Activated naive CD4-positive, alpha-beta T cell treated with anti-CD3 and anti-CD28 coated beads, Interleukin-2, amount 50 U/mL, for 24 hours (primary cell): ENCODE measurements at regions not wholly inside any gene's neighbourhood (a gene's known extent, or its start where the extent isn't known, plus 50 kb on each side); places are given as distances from the start of the nearest gene placed in this dataset.

Source experiments
- H3K27ac Mint-ChIP-seq: one replicate; pipeline ENCODE4 v1.8.0; 2021; ENCODE audit warnings: mild to moderate bottlenecking, mixed read lengths
- H3K27me3 Mint-ChIP-seq: one replicate; pipeline ENCODE4 v1.8.0; 2021; ENCODE audit warnings: mixed read lengths
- H3K36me3 Mint-ChIP-seq: one replicate; pipeline ENCODE4 v1.8.0; 2021; ENCODE audit warnings: mixed read lengths
- H3K4me1 Mint-ChIP-seq: one replicate; pipeline ENCODE4 v1.8.0; 2021; ENCODE audit warnings: mixed read lengths
- H3K4me3 Mint-ChIP-seq: one replicate; pipeline ENCODE4 v1.8.0; 2021; ENCODE audit warnings: mild to moderate bottlenecking, mixed read lengths
- H3K9me3 Mint-ChIP-seq: one replicate; pipeline ENCODE4 v1.8.0; 2021; ENCODE audit warnings: mixed read lengths

GRCh38 chr9:109830545-109830944, 50.5 kb downstream of the PALM2AKAP2 start:
- H3K27me3 Mint-ChIP-seq: peaks cover 11% of the 10 kb centered on the region
- H3K9me3 Mint-ChIP-seq: no peaks in the 10 kb centered on the region
- no peaks in the 10 kb centered on the region for H3K4me1 Mint-ChIP-seq
- H3K36me3 Mint-ChIP-seq: no peaks in the 10 kb centered on the region
- no peak overlapping the region for H3K27ac Mint-ChIP-seq
- no peak overlapping the region for H3K4me3 Mint-ChIP-seq

DNA sequence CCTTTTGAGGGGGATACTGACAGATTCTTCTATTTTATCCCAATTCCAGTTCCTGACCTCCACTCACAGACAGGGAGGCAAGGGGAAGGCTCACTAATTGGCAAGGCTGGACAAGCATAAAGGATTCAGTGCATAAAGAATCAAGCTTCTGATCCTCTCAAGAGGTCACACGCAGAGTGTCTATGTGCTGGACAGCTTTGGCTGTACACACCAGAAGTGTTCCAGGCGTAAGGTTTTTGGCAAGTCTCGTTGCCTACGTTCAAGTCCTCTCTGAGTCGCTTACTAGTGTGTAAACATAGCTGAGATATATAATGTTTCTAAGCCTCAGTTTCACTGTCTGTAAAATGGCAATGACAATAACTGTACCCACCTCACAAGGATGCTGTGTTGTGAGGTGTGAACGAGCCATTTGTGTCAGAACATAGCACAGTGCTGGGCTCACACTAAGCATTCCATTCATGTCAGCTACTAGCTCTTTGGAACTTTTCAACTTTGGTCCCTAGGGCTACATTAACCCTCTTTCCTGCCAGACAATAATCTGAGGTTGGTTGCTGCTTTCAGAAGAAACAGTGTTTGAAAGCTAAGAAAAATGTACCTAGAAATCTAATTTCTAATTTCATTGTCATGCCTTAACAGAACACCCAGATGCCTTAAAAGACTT, 52.1 kb downstream of the PALM2AKAP2 start:
- Mint-ChIP-seq H3K4me3 (no peak overlapping the region), H3K4me1 (no peaks in the 10 kb centered on the region), H3K36me3 (no peaks in the 10 kb centered on the region), H3K9me3 (no peaks in the 10 kb centered on the region), H3K27ac (no peak overlapping the region), H3K27me3 (peaks cover 14% of the 10 kb centered on the region)

DNA sequence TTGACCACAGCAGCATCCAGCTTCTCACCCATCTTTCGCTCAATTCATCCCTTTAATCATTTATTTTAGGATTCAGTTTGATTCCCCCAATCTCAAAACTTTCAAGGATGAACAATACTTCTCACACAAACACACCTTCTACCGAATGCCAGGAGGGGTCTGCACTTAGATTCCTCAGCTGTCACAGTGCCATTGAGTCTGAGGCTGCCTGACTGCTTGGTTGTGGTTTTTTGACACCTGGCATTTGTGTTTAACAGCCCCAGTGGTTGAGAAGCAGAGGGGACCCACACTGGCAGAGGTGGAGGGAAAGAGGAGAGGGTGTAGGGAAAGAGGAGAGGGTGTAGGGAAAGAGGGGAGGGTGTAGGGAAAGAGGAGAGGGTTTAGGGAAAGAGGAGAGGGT, 54.9 kb downstream of the PALM2AKAP2 start:
- no peak overlapping the region for H3K27ac Mint-ChIP-seq

GRCh38 chr9:109843641-109844040, 63.6 kb downstream of the PALM2AKAP2 start:
- no peaks in the 10 kb centered on the region for H3K36me3 Mint-ChIP-seq
- no peaks in the 10 kb centered on the region for H3K9me3 Mint-ChIP-seq
- peaks cover 2% of the 10 kb centered on the region for H3K27me3 Mint-ChIP-seq
- no peak overlapping the region for H3K27ac Mint-ChIP-seq
- H3K4me3 Mint-ChIP-seq: no peak overlapping the region
- H3K4me1 Mint-ChIP-seq: no peaks in the 10 kb centered on the region

More for the DNA sequence above, 54.9 kb downstream of the PALM2AKAP2 start:
- Mint-ChIP-seq H3K4me3 (no peak overlapping the region), H3K9me3 (no peaks in the 10 kb centered on the region), H3K4me1 (no peaks in the 10 kb centered on the region), H3K36me3 (no peaks in the 10 kb centered on the region), H3K27me3 (peaks cover 18% of the 10 kb centered on the region)

DNA sequence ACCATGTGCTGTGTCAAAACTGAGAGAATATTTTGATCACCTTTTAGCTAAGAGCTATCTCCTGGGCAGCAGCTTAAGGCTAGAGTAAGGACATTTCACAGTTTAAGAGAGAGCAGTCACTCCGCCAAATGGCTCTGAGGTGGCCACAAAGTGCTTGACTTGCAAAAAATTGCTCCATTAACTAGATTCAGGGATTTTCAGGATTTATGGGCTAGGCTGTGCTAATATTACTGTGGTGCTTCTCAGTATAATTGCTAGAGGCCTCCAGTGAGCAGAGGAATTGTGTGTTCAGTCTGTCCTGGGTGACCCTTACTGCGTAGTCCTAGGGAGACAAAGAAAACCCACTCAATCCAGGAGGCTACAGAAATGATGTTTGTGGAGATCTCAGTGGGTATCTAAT, 65.2 kb downstream of the PALM2AKAP2 start:
- no peaks in the 10 kb centered on the region for H3K36me3 Mint-ChIP-seq
- H3K9me3 Mint-ChIP-seq: no peaks in the 10 kb centered on the region
- no peak overlapping the region for H3K27ac Mint-ChIP-seq
- no peaks in the 10 kb centered on the region for H3K4me1 Mint-ChIP-seq
- H3K4me3 Mint-ChIP-seq: no peak overlapping the region
- peaks cover 1% of the 10 kb centered on the region for H3K27me3 Mint-ChIP-seq

DNA sequence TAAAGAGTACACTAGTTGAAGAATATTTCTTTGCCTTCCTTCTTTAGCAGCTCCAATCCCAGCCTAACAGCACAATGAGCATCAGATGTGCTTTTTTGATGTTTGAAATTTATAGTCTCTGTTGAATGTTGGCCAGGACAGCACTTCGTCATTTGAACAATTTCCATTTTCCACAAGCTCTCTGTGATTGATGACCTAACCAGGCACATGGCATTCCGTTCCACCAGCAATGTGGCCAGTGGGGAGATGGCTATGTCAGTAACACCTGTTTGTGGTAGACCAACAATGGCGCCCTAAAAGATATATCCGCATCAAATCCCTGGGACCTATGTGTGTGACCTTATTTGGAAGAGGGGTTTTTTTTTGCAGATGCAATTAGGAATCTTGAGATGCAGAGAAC, 66.8 kb downstream of the PALM2AKAP2 start:
- Mint-ChIP-seq H3K4me3 (no peak overlapping the region), H3K27ac (no peak overlapping the region), H3K4me1 (no peaks in the 10 kb centered on the region), H3K27me3 (peaks cover 1% of the 10 kb centered on the region), H3K36me3 (no peaks in the 10 kb centered on the region), H3K9me3 (no peaks in the 10 kb centered on the region)

DNA sequence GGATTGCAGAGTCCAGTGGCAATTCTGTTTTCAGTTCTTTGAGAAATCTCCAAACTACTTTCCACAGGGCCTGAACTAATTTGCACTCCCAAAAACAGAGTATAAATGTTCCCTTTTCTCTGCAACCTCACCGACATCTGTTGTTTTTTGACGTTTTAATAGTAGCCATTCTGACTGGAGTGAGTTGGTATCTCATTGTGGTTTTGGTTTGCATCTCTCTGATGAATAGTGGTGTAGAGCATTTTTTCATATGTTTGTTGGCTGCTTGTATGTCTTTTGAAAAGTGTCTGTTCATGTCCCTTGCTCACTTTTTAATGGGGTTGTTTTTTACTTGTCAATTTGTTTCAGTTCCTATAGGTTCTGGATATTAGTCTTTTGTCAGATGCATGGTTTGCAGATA, 72.6 kb downstream of the PALM2AKAP2 start:
- Mint-ChIP-seq H3K9me3 (no peaks in the 10 kb centered on the region), H3K27me3 (peaks cover 3% of the 10 kb centered on the region)

DNA sequence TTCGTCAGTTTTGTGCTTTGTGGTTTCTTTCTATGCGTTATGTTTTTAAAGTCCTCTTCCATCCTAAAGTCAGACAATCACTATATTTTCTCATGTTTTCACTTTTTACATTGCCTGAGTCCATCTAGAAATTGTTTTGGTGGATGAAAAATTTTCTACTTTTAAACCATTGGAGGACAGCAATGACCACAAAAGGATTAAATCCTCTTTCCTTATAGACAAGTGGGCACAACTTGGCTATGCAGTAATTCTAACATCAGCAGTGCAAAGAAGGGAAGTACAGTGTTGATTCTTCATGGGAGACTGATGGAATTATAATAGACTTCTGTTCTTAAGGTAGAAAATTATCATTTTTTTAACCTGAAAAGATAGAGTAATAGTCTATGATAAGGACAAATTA, 75.5 kb downstream of the PALM2AKAP2 start:
- peaks cover 6% of the 10 kb centered on the region for H3K27me3 Mint-ChIP-seq
- H3K4me3 Mint-ChIP-seq: no peak overlapping the region
- no peaks in the 10 kb centered on the region for H3K9me3 Mint-ChIP-seq
- H3K4me1 Mint-ChIP-seq: no peaks in the 10 kb centered on the region
- no peaks in the 10 kb centered on the region for H3K36me3 Mint-ChIP-seq
- H3K27ac Mint-ChIP-seq: no peak overlapping the region

More for the DNA sequence above, 72.6 kb downstream of the PALM2AKAP2 start:
- Mint-ChIP-seq H3K27ac (no peak overlapping the region), H3K4me3 (no peak overlapping the region), H3K4me1 (no peaks in the 10 kb centered on the region), H3K36me3 (no peaks in the 10 kb centered on the region)

DNA sequence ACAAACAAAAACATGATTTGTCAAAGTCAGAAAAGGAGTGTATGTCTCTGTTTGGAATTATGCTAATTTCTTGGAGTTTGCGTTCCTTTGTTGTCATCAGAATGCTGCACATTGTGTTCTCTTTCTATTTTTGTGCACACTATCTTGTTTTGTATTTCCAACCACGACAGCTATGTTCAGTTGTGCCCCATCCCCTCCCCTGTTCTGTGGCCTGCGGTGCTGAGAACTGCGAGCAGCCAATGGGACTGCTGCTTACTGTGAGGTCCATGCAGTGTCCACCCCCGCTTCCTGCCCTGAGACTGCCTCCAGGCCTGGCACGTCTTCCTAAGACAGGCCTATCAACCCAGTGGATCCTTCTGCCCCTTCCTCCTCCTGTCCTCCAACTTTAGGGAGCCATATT, 76.8 kb downstream of the PALM2AKAP2 start:
- no peaks in the 10 kb centered on the region for H3K36me3 Mint-ChIP-seq
- H3K9me3 Mint-ChIP-seq: no peaks in the 10 kb centered on the region
- H3K27ac Mint-ChIP-seq: no peak overlapping the region
- peaks cover 7% of the 10 kb centered on the region for H3K27me3 Mint-ChIP-seq
- H3K4me3 Mint-ChIP-seq: no peak overlapping the region
- H3K4me1 Mint-ChIP-seq: no peaks in the 10 kb centered on the region

- Mint-ChIP-seq H3K9me3 (no peaks in the 10 kb centered on the region), H3K36me3 (no peaks in the 10 kb centered on the region), H3K27ac (no peak overlapping the region), H3K27me3 (peaks cover 7% of the 10 kb centered on the region), H3K4me3 (no peak overlapping the region), H3K4me1 (no peaks in the 10 kb centered on the region)
Observed at GRCh38 chr9:109857336-109857735, 77.3 kb downstream of the PALM2AKAP2 start.

DNA sequence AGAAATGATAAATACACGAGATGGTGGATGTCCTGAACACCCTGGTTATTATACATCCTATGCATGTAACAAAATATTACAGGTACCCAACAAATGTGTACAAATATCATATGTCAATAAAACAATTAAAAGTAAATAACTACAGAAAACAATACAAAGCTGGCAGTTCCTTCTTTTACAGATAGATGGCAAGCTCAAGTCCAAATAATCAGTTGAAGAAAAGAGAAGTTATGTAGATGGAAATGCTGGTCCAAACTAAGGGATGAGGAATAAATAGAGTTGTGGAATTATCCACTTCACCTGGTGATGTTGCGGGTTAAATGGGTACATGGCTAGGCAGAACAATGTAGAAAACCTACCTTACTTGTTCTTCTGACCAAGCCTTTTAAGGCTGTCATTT, 79.4 kb downstream of the PALM2AKAP2 start:
- Mint-ChIP-seq H3K4me1 (no peaks in the 10 kb centered on the region), H3K4me3 (no peak overlapping the region), H3K27me3 (peaks cover 7% of the 10 kb centered on the region), H3K9me3 (no peaks in the 10 kb centered on the region), H3K27ac (no peak overlapping the region), H3K36me3 (no peaks in the 10 kb centered on the region)

DNA sequence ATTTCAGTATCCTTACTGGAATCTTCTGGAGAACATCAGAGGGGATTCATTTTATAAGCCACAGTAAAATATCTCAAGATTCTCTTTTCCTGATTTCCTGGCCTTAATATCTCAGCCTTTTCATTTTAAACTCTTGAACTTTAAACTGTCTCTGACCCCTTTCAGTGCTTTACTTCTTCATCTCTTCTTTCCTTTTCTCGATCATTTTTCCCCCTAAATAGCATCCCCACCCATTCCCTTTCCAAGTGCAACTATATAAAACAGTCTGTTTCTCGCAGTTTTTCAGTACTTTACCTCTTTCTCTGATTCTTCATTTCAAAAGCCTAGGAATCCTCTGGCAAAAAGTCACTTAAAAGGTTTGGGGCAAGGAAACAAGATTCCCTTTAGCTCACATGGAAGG, 80.5 kb downstream of the PALM2AKAP2 start:
- Mint-ChIP-seq H3K36me3 (no peaks in the 10 kb centered on the region), H3K27ac (no peak overlapping the region), H3K4me3 (no peak overlapping the region), H3K27me3 (peaks cover 5% of the 10 kb centered on the region), H3K9me3 (no peaks in the 10 kb centered on the region), H3K4me1 (no peaks in the 10 kb centered on the region)

- Mint-ChIP-seq H3K27ac (no peak overlapping the region), H3K4me1 (no peaks in the 10 kb centered on the region), H3K9me3 (no peaks in the 10 kb centered on the region), H3K36me3 (no peaks in the 10 kb centered on the region), H3K4me3 (no peak overlapping the region), H3K27me3 (peaks cover 7% of the 10 kb centered on the region)
Observed at GRCh38 chr9:109861499-109861898, 81.5 kb downstream of the PALM2AKAP2 start.

GRCh38 chr9:109861918-109862317, 81.9 kb downstream of the PALM2AKAP2 start:
- no peak overlapping the region for H3K4me3 Mint-ChIP-seq
- no peak overlapping the region for H3K27ac Mint-ChIP-seq
- no peaks in the 10 kb centered on the region for H3K36me3 Mint-ChIP-seq
- peaks cover 9% of the 10 kb centered on the region for H3K27me3 Mint-ChIP-seq
- no peaks in the 10 kb centered on the region for H3K9me3 Mint-ChIP-seq
- no peaks in the 10 kb centered on the region for H3K4me1 Mint-ChIP-seq

DNA sequence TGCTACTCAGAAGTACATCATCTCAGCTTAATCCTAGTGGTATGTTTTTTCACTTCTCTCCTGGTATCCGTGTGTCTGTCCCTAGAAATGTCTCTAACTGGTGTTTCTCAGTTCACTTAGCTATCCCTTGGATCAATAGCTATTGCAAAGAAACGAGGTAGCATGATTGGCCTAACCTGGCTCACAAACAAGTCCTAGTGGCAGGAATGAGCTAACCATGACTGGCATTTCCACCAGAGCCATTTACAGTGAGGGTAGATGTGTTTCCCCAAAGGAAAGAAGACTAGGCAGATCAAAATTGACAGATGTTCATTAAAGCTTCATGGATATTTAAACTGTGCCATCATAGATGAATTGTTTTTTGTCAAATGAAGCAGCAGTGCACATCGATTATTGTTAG, 82.5 kb downstream of the PALM2AKAP2 start:
- no peaks in the 10 kb centered on the region for H3K36me3 Mint-ChIP-seq

GRCh38 chr9:109863961-109864360, 84.0 kb downstream of the PALM2AKAP2 start:
- Mint-ChIP-seq H3K27me3 (peaks cover 8% of the 10 kb centered on the region), H3K4me1 (no peaks in the 10 kb centered on the region), H3K27ac (no peak overlapping the region), H3K9me3 (no peaks in the 10 kb centered on the region), H3K4me3 (no peak overlapping the region), H3K36me3 (no peaks in the 10 kb centered on the region)

More for the DNA sequence above, 82.5 kb downstream of the PALM2AKAP2 start:
- Mint-ChIP-seq H3K27me3 (peaks cover 9% of the 10 kb centered on the region), H3K4me1 (no peaks in the 10 kb centered on the region), H3K4me3 (no peak overlapping the region), H3K9me3 (no peaks in the 10 kb centered on the region), H3K27ac (no peak overlapping the region)

GRCh38 chr9:109865521-109865920, 85.5 kb downstream of the PALM2AKAP2 start:
- no peaks in the 10 kb centered on the region for H3K36me3 Mint-ChIP-seq
- H3K27ac Mint-ChIP-seq: no peak overlapping the region
- H3K4me3 Mint-ChIP-seq: no peak overlapping the region
- H3K27me3 Mint-ChIP-seq: peaks cover 10% of the 10 kb centered on the region
- no peaks in the 10 kb centered on the region for H3K4me1 Mint-ChIP-seq
- no peaks in the 10 kb centered on the region for H3K9me3 Mint-ChIP-seq
